ENCODE measurements at regions not wholly inside any gene's neighbourhood (a gene's known extent, or its start where the extent isn't known, plus 50 kb on each side); places are given as distances from the start of the nearest gene placed in this dataset.

DNA sequence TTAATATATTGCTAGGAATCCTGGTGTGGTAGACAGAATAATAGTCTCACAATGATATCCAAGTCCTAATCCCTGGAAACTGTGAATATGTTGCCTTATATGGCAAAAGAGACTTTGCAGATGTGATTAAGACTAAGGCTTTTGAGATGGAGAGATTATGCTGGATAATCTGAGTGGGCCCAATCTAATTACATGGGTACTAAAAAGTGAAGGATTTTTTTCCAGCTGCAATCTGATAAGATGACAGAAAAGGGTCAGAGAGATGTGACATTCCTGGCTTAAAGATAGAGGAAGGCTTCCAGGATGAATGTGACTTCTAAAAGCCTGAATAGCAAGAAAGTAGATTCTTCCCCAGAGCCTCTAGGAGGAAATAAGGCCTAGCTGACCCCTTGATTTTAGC is 80.7 kb upstream of the MPDZ start:
- Histone ChIP-seq H3K9ac (ENCODE audit: insufficient read depth in 1 of 2, low read depth in 2 of 2, low read length in 2 of 2) (no peak overlapping the region), H3K4me1 (replicated peaks in 1 of 2; ENCODE audit: control insufficient read depth in 2 of 2, insufficient read depth in 2 of 2, low read length in 2 of 2) (no peaks in the 10 kb centered on the region), H4K20me1 (replicated peaks; ENCODE audit: control insufficient read depth, insufficient read depth, low read length) (no peaks in the 10 kb centered on the region), H3K4me3 (no peak overlapping the region), H2AFZ (ENCODE audit: low read depth, low read length) (no peak overlapping the region), H3K9me3 (replicated peaks; ENCODE audit: control insufficient read depth, insufficient read depth, low read depth, low read length) (no peaks in the 10 kb centered on the region), H3K36me3 (ENCODE audit: control insufficient read depth, insufficient read depth, low read length) (no peaks in the 10 kb centered on the region), H3K27me3 (ENCODE audit: control insufficient read depth in 2 of 2, insufficient read depth in 2 of 2, low read length in 2 of 2) (no peaks in the 10 kb centered on the region), H3K9me1 (ENCODE audit: control insufficient read depth, insufficient read depth, low read length) (no peaks in the 10 kb centered on the region), H3K79me2 (ENCODE audit: control insufficient read depth, insufficient read depth, low read length) (no peaks in the 10 kb centered on the region), H3K4me2 (ENCODE audit: insufficient read depth, low read length) (no peak overlapping the region), H3K27ac (ENCODE audit: extremely low read depth, low read depth, low read length) (no peak overlapping the region)
- ATAC-seq (no peak), DNase-seq (ENCODE audit: extremely low read depth in 1 of 4, low spot score in 3 of 4) (no peak), FAIRE-seq (no peak)
- ChIA-PET POLR2A (no interaction called here), CTCF (ENCODE audit: low intra/inter-chr PET ratio) (no interaction called here)
- BruUV-seq (replicated peaks), result no TSS peak
- in situ Hi-C loops (cut with MboI) (no loop called here), intact Hi-C loops (cut with micrococcal nuclease) (no loop called here)
- TF ChIP-seq STAT5B (CRISPR knock-in tag; IDR thresholded peaks at IDR 0.05) (no peak), ZNF75A (CRISPR knock-in tag; IDR thresholded peaks at IDR 0.05) (no peak), BRD4 (IDR thresholded peaks at IDR 0.05) (no peak), SMARCA4 (IDR thresholded peaks at IDR 0.05) (no peak), FOXK1 (CRISPR knock-in tag; IDR thresholded peaks at IDR 0.05; ENCODE audit: borderline replicate concordance) (no peak), TBP (optimal IDR thresholded peaks at IDR 0.05; ENCODE audit: low read depth, low read length) (no peak), SRSF9 (IDR thresholded peaks at IDR 0.05; ENCODE audit: borderline replicate concordance, low read depth, low read length) (no peak), POLR3A (IDR thresholded peaks at IDR 0.05; ENCODE audit: borderline replicate concordance, extremely low read depth, insufficient read depth, insufficient read length) (no peak), PHF20 (IDR thresholded peaks at IDR 0.05; ENCODE audit: partially characterized antibody) (no peak), SRSF3 (IDR thresholded peaks at IDR 0.05; ENCODE audit: insufficient read depth, low read length) (no peak), TRIM24 (IDR thresholded peaks at IDR 0.05) (no peak), TCF7 (IDR thresholded peaks at IDR 0.05; ENCODE audit: borderline replicate concordance) (no peak)
- TF ChIP-seq, protein P1, sequence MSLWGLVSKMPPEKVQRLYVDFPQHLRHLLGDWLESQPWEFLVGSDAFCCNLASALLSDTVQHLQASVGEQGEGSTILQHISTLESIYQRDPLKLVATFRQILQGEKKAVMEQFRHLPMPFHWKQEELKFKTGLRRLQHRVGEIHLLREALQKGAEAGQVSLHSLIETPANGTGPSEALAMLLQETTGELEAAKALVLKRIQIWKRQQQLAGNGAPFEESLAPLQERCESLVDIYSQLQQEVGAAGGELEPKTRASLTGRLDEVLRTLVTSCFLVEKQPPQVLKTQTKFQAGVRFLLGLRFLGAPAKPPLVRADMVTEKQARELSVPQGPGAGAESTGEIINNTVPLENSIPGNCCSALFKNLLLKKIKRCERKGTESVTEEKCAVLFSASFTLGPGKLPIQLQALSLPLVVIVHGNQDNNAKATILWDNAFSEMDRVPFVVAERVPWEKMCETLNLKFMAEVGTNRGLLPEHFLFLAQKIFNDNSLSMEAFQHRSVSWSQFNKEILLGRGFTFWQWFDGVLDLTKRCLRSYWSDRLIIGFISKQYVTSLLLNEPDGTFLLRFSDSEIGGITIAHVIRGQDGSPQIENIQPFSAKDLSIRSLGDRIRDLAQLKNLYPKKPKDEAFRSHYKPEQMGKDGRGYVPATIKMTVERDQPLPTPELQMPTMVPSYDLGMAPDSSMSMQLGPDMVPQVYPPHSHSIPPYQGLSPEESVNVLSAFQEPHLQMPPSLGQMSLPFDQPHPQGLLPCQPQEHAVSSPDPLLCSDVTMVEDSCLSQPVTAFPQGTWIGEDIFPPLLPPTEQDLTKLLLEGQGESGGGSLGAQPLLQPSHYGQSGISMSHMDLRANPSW (CRISPR knock-in tag; IDR thresholded peaks at IDR 0.05), result no peak
- TF ChIP-seq, protein P2, sequence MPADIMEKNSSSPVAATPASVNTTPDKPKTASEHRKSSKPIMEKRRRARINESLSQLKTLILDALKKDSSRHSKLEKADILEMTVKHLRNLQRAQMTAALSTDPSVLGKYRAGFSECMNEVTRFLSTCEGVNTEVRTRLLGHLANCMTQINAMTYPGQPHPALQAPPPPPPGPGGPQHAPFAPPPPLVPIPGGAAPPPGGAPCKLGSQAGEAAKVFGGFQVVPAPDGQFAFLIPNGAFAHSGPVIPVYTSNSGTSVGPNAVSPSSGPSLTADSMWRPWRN (IDR thresholded peaks at IDR 0.05; ENCODE audit: low read depth), result no peak

All from K562 (cell line).